SK-N-SH (cell line): ENCODE measurements at regions not wholly inside any gene's neighbourhood (a gene's known extent, or its start where the extent isn't known, plus 50 kb on each side); places are given as distances from the start of the nearest gene placed in this dataset.

Experiments
- CTCF ChIA-PET: fragments of 300-600, 350-600 bp; formaldehyde crosslinking; extraction: SDS; loops from one replicate; lab custom pipeline; 2021; lab: Yijun Ruan, JAX
- POLR2A ChIA-PET: fragments of 350-600 bp; sonication (Branson Sonifier 250); formaldehyde crosslinking; extraction: SDS; loops from one replicate; lab custom pipeline; 2020; ENCODE audit warnings: antibody characterized with exemption, inconsistent platforms; lab: Yijun Ruan, JAX
- DNase-seq: peaks from one replicate; pipeline ENCODE4 v3.0.0; 2012
- H2AFZ ChIP-seq: fragments of 200-600 bp; sonication (generic); 2 replicates; pipeline ENCODE4 v1.8.1; 2016; ENCODE audit warnings: antibody characterized with exemption, mild to moderate bottlenecking, low read depth
- H3F3A ChIP-seq: fragments of 200-600 bp; sonication (generic); replicated peaks from 2 replicates; pipeline ENCODE3; 2016; ENCODE audit warnings: antibody characterized with exemption, mild to moderate bottlenecking; ENCODE audit not compliant: insufficient read depth
- H3K27ac ChIP-seq, 2 experiments: fragments of 200-500 bp in 1 of 2; fragments of 200-600 bp in 1 of 2; sonication (Bioruptor generic) in 1 of 2; sonication (generic), shearing (Covaris generic) in 1 of 2; 2 replicates each; pipeline versions ENCODE4 v1.5.1 to v1.6.1; 2014 to 2016; ENCODE audit warnings: low read depth in 2 of 2, inconsistent platforms in 1 of 2, low read length in 1 of 2, mild to moderate bottlenecking in 1 of 2, mixed read lengths in 1 of 2
- H3K27me3 ChIP-seq: fragments of 200-600 bp; sonication (generic), shearing (Covaris generic); 2 replicates; pipeline ENCODE4 v1.6.1; 2016; ENCODE audit warnings: mixed run types; ENCODE audit not compliant: insufficient read depth
- H3K36me3 ChIP-seq, 2 experiments: fragments of 200-500 bp in 1 of 2; fragments of 200-600 bp in 1 of 2; sonication (Bioruptor generic) in 1 of 2; sonication (generic) in 1 of 2; replicated peaks in 1 of 2; 2 replicates each; pipeline versions ENCODE3 to v1.5.1; 2014 to 2016; ENCODE audit warnings: low read length in 1 of 2, mild to moderate bottlenecking in 1 of 2; ENCODE audit not compliant: insufficient read depth in 2 of 2, control insufficient read depth in 1 of 2
- H3K4me1 ChIP-seq, 2 experiments: fragments of 200-500 bp in 1 of 2; fragments of 200-600 bp in 1 of 2; sonication (Bioruptor generic) in 1 of 2; sonication (generic), shearing (Covaris generic) in 1 of 2; 2 replicates each; pipeline versions ENCODE4 v1.5.1 to v1.6.1; 2014 to 2016; ENCODE audit warnings: low read depth in 1 of 2, low read length in 1 of 2, mixed run types in 1 of 2; ENCODE audit not compliant: insufficient read depth in 2 of 2, control insufficient read depth in 1 of 2
- H3K4me2 ChIP-seq: fragments of 200-600 bp; sonication (generic), shearing (Covaris generic); 2 replicates; pipeline ENCODE4 v1.6.1; 2017; ENCODE audit warnings: mixed run types
- H3K4me3 ChIP-seq, 2 experiments: fragments of 200-500 bp in 1 of 2; fragments of 200-600 bp in 1 of 2; sonication (Bioruptor generic) in 1 of 2; sonication (generic), shearing (Covaris generic) in 1 of 2; 2 replicates each; pipeline versions ENCODE4 v1.5.1 to v1.8.1; 2014 to 2016; ENCODE audit warnings: low read depth in 2 of 2, inconsistent platforms in 1 of 2, low read length in 1 of 2, mild to moderate bottlenecking in 1 of 2, mixed read lengths in 1 of 2, moderate library complexity in 1 of 2
- H3K79me2 ChIP-seq: fragments of 200-600 bp; sonication (generic); 2 replicates; pipeline ENCODE4 v1.8.1; 2017; ENCODE audit warnings: mild to moderate bottlenecking; ENCODE audit not compliant: insufficient read depth
- H3K9ac ChIP-seq: fragments of 200-600 bp; sonication (generic); 2 replicates; pipeline ENCODE4 v1.6.1; 2017; ENCODE audit warnings: mixed run types
- H3K9me2 ChIP-seq: fragments of 200-600 bp; sonication (generic); 2 replicates; pipeline ENCODE4 v1.6.1; 2017; ENCODE audit warnings: mixed run types
- H3K9me3 ChIP-seq: fragments of 200-600 bp; sonication (generic); 2 replicates; pipeline ENCODE4 v1.6.1; 2017; ENCODE audit warnings: mixed run types, mild to moderate bottlenecking, moderate library complexity
- H4K20me1 ChIP-seq: fragments of 200-600 bp; sonication (generic); 2 replicates; pipeline ENCODE4 v1.6.1; 2017; ENCODE audit warnings: mild to moderate bottlenecking, mixed run types; ENCODE audit not compliant: insufficient read depth
- CHD2 ChIP-seq: fragments of 150-350 bp; IDR thresholded peaks from 2 replicates; pipeline ENCODE4 v1.6.1; 2018; ENCODE audit warnings: low read length; ENCODE audit not compliant: partially characterized antibody
- ELF1 ChIP-seq: IDR thresholded peaks from 2 replicates; pipeline ENCODE4 v1.4.0; 2012
- EZH2phosphoT487 ChIP-seq: fragments of 200-600 bp; sonication (generic); IDR thresholded peaks from 2 replicates; pipeline ENCODE4 v1.6.1; 2017; ENCODE audit warnings: low read depth, mixed run types, mild to moderate bottlenecking, antibody characterized with exemption, moderate library complexity, borderline replicate concordance
- GABPA ChIP-seq: IDR thresholded peaks from 2 replicates; pipeline ENCODE4 v1.4.0; 2012; ENCODE audit warnings: low read depth, mild to moderate bottlenecking
- GATA2 ChIP-seq: sonication (generic); formaldehyde crosslinking; IDR thresholded peaks from 2 replicates; pipeline ENCODE4 v1.5.0; 2020; ENCODE audit warnings: mild to moderate bottlenecking, missing genetic modification reagents
- IRF3 ChIP-seq: fragments of 150-350 bp; IDR thresholded peaks from 2 replicates; pipeline ENCODE4 v1.6.1; 2016; ENCODE audit warnings: mild to moderate bottlenecking, low read depth, low read length
- MXI1 ChIP-seq: IDR thresholded peaks from 2 replicates; pipeline ENCODE4 v1.6.1; 2012; ENCODE audit warnings: mild to moderate bottlenecking, low read depth, low read length, improper control_type of control experiment
- PBX3 ChIP-seq: IDR thresholded peaks from 2 replicates; pipeline ENCODE4; 2012
- RAD21 ChIP-seq: IDR thresholded peaks from 2 replicates; pipeline ENCODE4 v1.6.1; 2012; ENCODE audit warnings: mild to moderate bottlenecking, low read length
- RCOR1 ChIP-seq: fragments of 150-350 bp; IDR thresholded peaks from 2 replicates; pipeline ENCODE4 v1.6.1; 2017; ENCODE audit warnings: antibody characterized with exemption, low read length
- SMC3 ChIP-seq: IDR thresholded peaks from 2 replicates; pipeline ENCODE4 v1.6.1; 2012; ENCODE audit warnings: low read depth, low read length, improper control_type of control experiment
- TAF1 ChIP-seq: IDR thresholded peaks from 2 replicates; pipeline ENCODE4 v1.6.1; 2012; ENCODE audit warnings: low read depth, mild to moderate bottlenecking, low read length, moderate library complexity, borderline replicate concordance
- TCF12 ChIP-seq: IDR thresholded peaks from 2 replicates; pipeline ENCODE4 v1.4.0; 2012
- TEAD4 ChIP-seq: IDR thresholded peaks from 2 replicates; pipeline ENCODE4 v1.4.0; 2012; ENCODE audit warnings: mild to moderate bottlenecking, borderline replicate concordance; ENCODE audit not compliant: insufficient read depth
- USF1 ChIP-seq: IDR thresholded peaks from 2 replicates; pipeline ENCODE4 v1.4.0; 2012; ENCODE audit warnings: low read depth, borderline replicate concordance
- USF2 ChIP-seq: fragments of 150-350 bp; IDR thresholded peaks from 2 replicates; pipeline ENCODE4 v1.6.1; 2017; ENCODE audit warnings: antibody characterized with exemption, low read length, low read depth, borderline replicate concordance
- WGBS: methylation state at CpG from one replicate; pipeline ENCODE4 v1.1.6; 2017; ENCODE audit warnings: low lambda C conversion rate; 5-methylcytosine and 5-hydroxymethylcytosine counted together

- H3K9me2 ChIP-seq, result no peaks in the 10 kb centered on the region
- DNase-seq, result no peak
- CTCF ChIA-PET, result interaction anchor here (1.1 kb wide), 1 partner anchor 63 kb away, joined by 3 read pairs; no protein-coding TSS in a partner anchor
- no peaks in the 10 kb centered on the region for H3K36me3 ChIP-seq
- TF ChIP-seq GABPA (no peak), TEAD4 (no peak), EZH2phosphoT487 (no peak), ELF1 (no peak), TCF12 (no peak), RAD21 (no peak), SMC3 (no peak), PBX3 (no peak), USF2 (no peak), CHD2 (no peak), RCOR1 (no peak), USF1 (no peak), TAF1 (no peak), IRF3 (no peak), GATA2 (CRISPR knock-in tag) (no peak), MXI1 (no peak)
- peaks cover 5% of the 10 kb centered on the region for H3F3A ChIP-seq
- POLR2A ChIA-PET, result no interaction called here
- H2AFZ ChIP-seq, result no peak overlapping the region
- no peaks in the 10 kb centered on the region for H3K79me2 ChIP-seq
- H3K4me1 ChIP-seq, result peaks cover 0 to 11% of the 10 kb centered on the region in 2 experiments; a peak in 2 of 4 replicates
- H3K9ac ChIP-seq, result no peak overlapping the region
- no peaks in the 10 kb centered on the region for H3K27me3 ChIP-seq
- WGBS, result 81% methylated on average over 5 of the region's 5 CpGs
- H3K4me2 ChIP-seq, result no peak overlapping the region
- H3K27ac ChIP-seq, result no peak overlapping the region
- no peaks in the 10 kb centered on the region for H4K20me1 ChIP-seq
- no peaks in the 10 kb centered on the region for H3K9me3 ChIP-seq
- H3K4me3 ChIP-seq, result no peak overlapping the region
Observed at GRCh38 chr17:17417718-17418181, 59.0 kb upstream of the MED9 start.
